ENCODE measurements at regions not wholly inside any gene's neighbourhood (a gene's known extent, or its start where the extent isn't known, plus 50 kb on each side); places are given as distances from the start of the nearest gene placed in this dataset.
A peak's percentile ranks its signal among the peaks of the same experiment; 100 is the strongest.
"Not testable (repeated sequence)": the region's sequence is repeated elsewhere in the genome, so short reads cannot be mapped to it uniquely, and the experiment has no call there.

- DNase-seq (ENCODE audit: low spot score) = no peak
Observed at GRCh38 chr1:115534106-115534505, 107.7 kb upstream of the VANGL1 start.

GRCh38 chr1:115531631-115532264 lies 110.0 kb upstream of the VANGL1 start:
- DNase-seq (ENCODE audit: low spot score) = no peak

GRCh38 chr1:115530407-115530806 lies 111.4 kb upstream of the VANGL1 start:
- DNase-seq (ENCODE audit: low spot score) = no peak

GRCh38 chr1:115529216-115529897 lies 112.4 kb upstream of the VANGL1 start:
- no peak for DNase-seq (ENCODE audit: low spot score)

GRCh38 chr1:115528336-115528735 lies 113.4 kb upstream of the VANGL1 start:
- not testable (repeated sequence) for DNase-seq (ENCODE audit: low spot score)

- no peak for DNase-seq (ENCODE audit: low spot score)
Observed at GRCh38 chr1:115527746-115528145, 114.0 kb upstream of the VANGL1 start.

- no peak for DNase-seq (ENCODE audit: low spot score)
Observed at GRCh38 chr1:115526900-115527299, 114.9 kb upstream of the VANGL1 start.

GRCh38 chr1:115524236-115524635 lies 117.5 kb upstream of the VANGL1 start:
- no peak for DNase-seq (ENCODE audit: low spot score)

- DNase-seq (ENCODE audit: low spot score) = no peak
Observed at GRCh38 chr1:115522386-115522785, 119.4 kb upstream of the VANGL1 start.

GRCh38 chr1:115515270-115515669 lies 126.5 kb upstream of the VANGL1 start:
- DNase-seq (ENCODE audit: low spot score) = no peak

GRCh38 chr1:115510226-115510625 lies 131.5 kb upstream of the VANGL1 start:
- DNase-seq (ENCODE audit: low spot score) = not testable (repeated sequence)

GRCh38 chr1:115507901-115508300 lies 133.9 kb upstream of the VANGL1 start:
- DNase-seq (ENCODE audit: low spot score) = no peak

GRCh38 chr1:115506924-115507589 lies 134.7 kb upstream of the VANGL1 start:
- peak; percentile 3 for DNase-seq (ENCODE audit: low spot score)

- DNase-seq (ENCODE audit: low spot score) = no peak
Observed at GRCh38 chr1:115506518-115506917, 135.3 kb upstream of the VANGL1 start.

- no peak for DNase-seq (ENCODE audit: low spot score)
Observed at GRCh38 chr1:115505148-115505571, 136.6 kb upstream of the VANGL1 start.

GRCh38 chr1:115502183-115502582 lies 139.6 kb upstream of the VANGL1 start:
- not testable (repeated sequence) for DNase-seq (ENCODE audit: low spot score)

GRCh38 chr1:115501476-115501875 lies 140.3 kb upstream of the VANGL1 start:
- no peak for DNase-seq (ENCODE audit: low spot score)

GRCh38 chr1:115499253-115499652 lies 142.5 kb upstream of the VANGL1 start:
- DNase-seq (ENCODE audit: low spot score) = no peak

- DNase-seq (ENCODE audit: low spot score) = no peak
Observed at GRCh38 chr1:115496904-115497527, 144.8 kb upstream of the VANGL1 start.

GRCh38 chr1:115495625-115496024 lies 146.1 kb upstream of the VANGL1 start:
- no peak for DNase-seq (ENCODE audit: low spot score)

- no peak for DNase-seq (ENCODE audit: low spot score)
Observed at GRCh38 chr1:115495111-115495510, 146.7 kb upstream of the VANGL1 start.

GRCh38 chr1:115493834-115494233 lies 147.9 kb upstream of the VANGL1 start:
- no peak for DNase-seq (ENCODE audit: low spot score)

- no peak for DNase-seq (ENCODE audit: low spot score)
Observed at GRCh38 chr1:115492880-115493279, 148.9 kb upstream of the VANGL1 start.

Data from globus pallidus (tissue), 1 donor.